ENCODE measurements at regions not wholly inside any gene's neighbourhood (a gene's known extent, or its start where the extent isn't known, plus 50 kb on each side); places are given as distances from the start of the nearest gene placed in this dataset.
"Not testable (repeated sequence)": the region's sequence is repeated elsewhere in the genome, so short reads cannot be mapped to it uniquely, and the experiment has no call there.

DNA sequence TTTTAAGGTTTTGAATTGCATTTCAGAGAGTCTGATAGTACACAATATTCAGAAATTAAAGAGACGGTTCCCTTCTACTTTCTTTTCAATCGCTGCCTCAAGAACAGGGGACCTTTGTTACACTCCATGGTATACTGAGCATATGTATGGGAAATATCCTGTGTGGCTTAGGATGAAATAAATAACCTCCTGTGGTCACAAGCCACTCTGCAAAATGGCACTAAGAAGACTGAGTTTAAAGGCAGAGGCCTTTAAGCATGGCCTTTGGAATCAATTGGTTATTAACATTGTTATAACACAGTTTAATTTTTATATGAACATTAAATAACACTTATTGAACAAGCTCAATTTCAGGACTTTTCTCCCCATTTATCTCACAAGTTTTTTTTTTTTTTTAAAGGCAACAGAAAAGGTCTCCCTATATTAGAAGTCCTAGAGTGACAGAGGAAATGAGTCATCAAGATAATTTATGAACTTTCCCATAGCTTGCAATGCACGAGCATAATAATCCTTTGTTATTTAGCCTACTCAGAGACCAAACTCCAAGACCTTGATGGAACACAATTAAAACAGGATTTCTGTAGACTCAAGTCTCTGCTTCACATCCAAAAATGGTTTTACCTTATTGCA, 341.9 kb downstream of the TMEM167A start:
- DNase-seq, result no peak
- H3K36me3 ChIP-seq (replicated peaks; ENCODE audit: control insufficient read depth, insufficient read depth, low read length), result no peaks in the 10 kb centered on the region
- no peaks in the 10 kb centered on the region for H3K27me3 ChIP-seq (ENCODE audit: control insufficient read depth, insufficient read depth, low read length)
- H3K4me3 ChIP-seq (ENCODE audit: insufficient read depth, low read depth, low read length), result no peak overlapping the region

- Histone ChIP-seq H3K27me3 (ENCODE audit: control insufficient read depth, insufficient read depth, low read length) (no peaks in the 10 kb centered on the region), H3K4me3 (ENCODE audit: insufficient read depth, low read depth, low read length) (no peak overlapping the region), H3K36me3 (replicated peaks; ENCODE audit: control insufficient read depth, insufficient read depth, low read length) (no peaks in the 10 kb centered on the region)
- no peak for DNase-seq
These were observed 342.8 kb downstream of the TMEM167A start for GRCh38 chr5:82734347-82734746.

DNA sequence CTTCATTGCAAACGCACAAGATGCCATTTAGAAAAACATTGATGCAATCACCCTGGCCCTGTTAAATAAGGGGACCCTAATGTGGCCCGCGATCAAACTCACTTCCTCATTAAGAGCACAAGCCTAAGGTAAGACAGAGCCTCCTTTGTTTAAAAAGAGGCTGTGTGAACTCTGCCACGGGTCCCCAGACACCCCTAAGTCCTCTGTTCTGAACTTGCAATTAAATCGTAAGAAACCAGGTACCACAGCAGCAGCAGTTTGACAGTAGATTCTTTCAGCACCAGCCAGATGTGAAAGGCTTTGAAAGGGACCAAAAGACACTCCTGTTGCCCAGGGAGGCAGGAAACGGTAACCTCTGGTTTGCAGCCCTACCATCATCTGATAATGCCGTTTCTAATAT, 346.3 kb downstream of the TMEM167A start:
- no peak for DNase-seq
- no peaks in the 10 kb centered on the region for H3K36me3 ChIP-seq (replicated peaks; ENCODE audit: control insufficient read depth, insufficient read depth, low read length)

DNA sequence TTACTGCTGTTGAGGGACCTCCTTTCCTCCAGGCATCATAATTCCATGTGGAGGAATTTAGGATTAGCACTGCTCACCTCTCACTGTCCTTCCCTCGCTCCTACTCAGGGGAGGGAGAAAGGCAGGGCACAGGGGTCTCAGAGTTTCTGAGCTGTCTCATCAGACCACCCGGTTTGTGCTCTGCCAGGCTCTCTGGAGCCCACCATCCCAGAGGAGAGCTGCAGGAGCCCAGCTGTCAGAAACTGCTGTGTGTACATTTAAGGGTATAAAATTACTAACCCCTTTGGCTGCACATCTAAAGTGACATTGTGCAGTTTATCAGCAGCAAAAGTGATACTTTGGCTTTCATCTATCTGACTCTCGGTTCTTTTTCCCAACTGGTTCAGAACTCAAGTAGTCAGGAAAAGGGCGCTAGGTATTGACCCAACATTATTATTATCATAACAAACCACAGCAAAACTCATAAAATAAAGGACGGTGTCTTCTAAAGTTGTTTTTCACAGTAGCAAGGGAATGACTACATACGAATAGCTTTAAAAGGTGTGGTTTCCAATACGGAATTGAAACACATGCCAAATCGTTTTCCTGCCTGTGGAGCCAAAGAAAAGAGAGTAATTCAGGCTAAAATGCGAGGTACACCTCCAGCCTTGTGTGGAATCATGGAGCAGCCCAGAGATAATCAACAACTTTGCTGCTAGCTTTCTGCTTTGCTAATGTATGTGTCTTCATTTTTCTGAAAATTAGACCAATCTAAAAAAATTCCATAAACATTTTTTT, 348.1 kb downstream of the TMEM167A start:
- Histone ChIP-seq H3K36me3 (replicated peaks; ENCODE audit: control insufficient read depth, insufficient read depth, low read length) (no peaks in the 10 kb centered on the region), H3K4me3 (ENCODE audit: insufficient read depth, low read depth, low read length) (no peak overlapping the region), H3K27me3 (ENCODE audit: control insufficient read depth, insufficient read depth, low read length) (no peaks in the 10 kb centered on the region)
- no peak for DNase-seq

More for the DNA sequence above, 346.3 kb downstream of the TMEM167A start:
- Histone ChIP-seq H3K4me3 (ENCODE audit: insufficient read depth, low read depth, low read length) (no peak overlapping the region), H3K27me3 (ENCODE audit: control insufficient read depth, insufficient read depth, low read length) (no peaks in the 10 kb centered on the region)

DNA sequence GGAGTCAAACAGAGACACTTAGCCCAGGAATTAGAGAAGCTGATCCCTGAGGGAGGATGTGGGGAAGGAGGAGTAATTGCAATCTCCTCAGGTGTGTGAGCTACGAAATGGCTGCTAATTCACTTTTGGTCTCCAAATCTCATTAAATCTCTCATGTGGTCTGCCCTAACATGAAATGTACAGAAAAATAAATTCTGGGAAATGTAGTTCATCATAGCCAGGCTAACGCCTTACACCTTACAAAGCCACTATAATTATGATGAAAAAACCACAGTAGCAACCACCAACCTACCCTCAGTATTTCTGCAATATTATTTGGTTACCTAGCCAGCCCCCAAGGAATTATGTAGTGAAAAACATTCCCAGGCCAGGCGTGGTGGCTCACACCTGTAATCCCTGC, 354.0 kb downstream of the TMEM167A start:
- no peak overlapping the region for H3K4me3 ChIP-seq (ENCODE audit: insufficient read depth, low read depth, low read length)
- no peak for DNase-seq
- H3K36me3 ChIP-seq (replicated peaks; ENCODE audit: control insufficient read depth, insufficient read depth, low read length), result no peaks in the 10 kb centered on the region
- no peaks in the 10 kb centered on the region for H3K27me3 ChIP-seq (ENCODE audit: control insufficient read depth, insufficient read depth, low read length)

- H3K36me3 ChIP-seq (replicated peaks; ENCODE audit: control insufficient read depth, insufficient read depth, low read length), result no peaks in the 10 kb centered on the region
- H3K27me3 ChIP-seq (ENCODE audit: control insufficient read depth, insufficient read depth, low read length), result no peaks in the 10 kb centered on the region
- no peak for DNase-seq
These were observed 356.1 kb downstream of the TMEM167A start for GRCh38 chr5:82721087-82721410.

GRCh38 chr5:82720213-82721086, 356.7 kb downstream of the TMEM167A start:
- H3K36me3 ChIP-seq (replicated peaks; ENCODE audit: control insufficient read depth, insufficient read depth, low read length), result no peaks in the 10 kb centered on the region
- peak; percentile 58 for DNase-seq

More at GRCh38 chr5:82721087-82721410, 356.1 kb downstream of the TMEM167A start:
- H3K4me3 ChIP-seq (ENCODE audit: insufficient read depth, low read depth, low read length), result no peak overlapping the region

DNA sequence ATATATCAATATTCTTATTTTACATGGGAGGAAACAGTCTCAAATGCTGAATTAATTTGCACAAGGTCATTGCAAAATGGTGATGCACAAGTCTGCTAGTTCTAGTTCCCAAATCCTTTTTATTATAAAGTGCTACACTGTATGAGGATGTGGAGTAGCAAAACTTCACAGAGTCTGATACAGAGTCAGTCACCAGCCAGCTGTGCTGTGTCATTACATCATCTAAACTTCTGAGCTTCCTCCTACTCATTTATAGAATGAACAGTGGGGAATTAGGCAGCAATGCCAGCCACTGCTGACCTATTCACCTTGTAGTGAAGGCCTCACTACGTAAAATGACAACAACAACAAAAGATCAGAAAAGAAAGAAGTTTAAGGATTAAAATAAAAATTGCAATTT, 357.8 kb downstream of the TMEM167A start:
- Histone ChIP-seq H3K4me3 (ENCODE audit: insufficient read depth, low read depth, low read length) (no peak overlapping the region), H3K27me3 (ENCODE audit: control insufficient read depth, insufficient read depth, low read length) (no peaks in the 10 kb centered on the region), H3K36me3 (replicated peaks; ENCODE audit: control insufficient read depth, insufficient read depth, low read length) (no peaks in the 10 kb centered on the region)
- DNase-seq, result no peak

More at GRCh38 chr5:82720213-82721086, 356.7 kb downstream of the TMEM167A start:
- Histone ChIP-seq H3K27me3 (ENCODE audit: control insufficient read depth, insufficient read depth, low read length) (no peaks in the 10 kb centered on the region), H3K4me3 (ENCODE audit: insufficient read depth, low read depth, low read length) (no peak overlapping the region)

DNA sequence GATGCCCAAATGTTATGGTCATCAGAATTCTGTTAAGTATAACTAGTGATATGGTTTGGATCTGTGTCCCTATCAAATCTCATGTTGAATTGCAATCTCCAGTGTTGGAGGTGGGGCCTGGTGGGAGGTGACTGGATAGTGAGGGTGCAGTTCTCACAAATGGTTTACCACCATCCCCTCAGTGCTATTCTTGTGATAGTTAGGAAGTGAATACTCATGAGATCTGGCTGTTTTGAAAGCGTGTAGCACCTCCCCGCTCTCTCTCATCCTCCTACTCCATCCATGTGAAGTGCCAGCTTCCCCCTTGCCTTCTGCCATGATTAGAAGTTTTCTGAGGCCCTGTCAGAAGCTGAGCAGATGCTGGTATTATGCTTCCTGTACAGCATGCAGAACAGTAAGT, 359.5 kb downstream of the TMEM167A start:
- no peak for DNase-seq
- Histone ChIP-seq H3K4me3 (ENCODE audit: insufficient read depth, low read depth, low read length) (no peak overlapping the region), H3K27me3 (ENCODE audit: control insufficient read depth, insufficient read depth, low read length) (no peaks in the 10 kb centered on the region), H3K36me3 (replicated peaks; ENCODE audit: control insufficient read depth, insufficient read depth, low read length) (no peaks in the 10 kb centered on the region)

DNA sequence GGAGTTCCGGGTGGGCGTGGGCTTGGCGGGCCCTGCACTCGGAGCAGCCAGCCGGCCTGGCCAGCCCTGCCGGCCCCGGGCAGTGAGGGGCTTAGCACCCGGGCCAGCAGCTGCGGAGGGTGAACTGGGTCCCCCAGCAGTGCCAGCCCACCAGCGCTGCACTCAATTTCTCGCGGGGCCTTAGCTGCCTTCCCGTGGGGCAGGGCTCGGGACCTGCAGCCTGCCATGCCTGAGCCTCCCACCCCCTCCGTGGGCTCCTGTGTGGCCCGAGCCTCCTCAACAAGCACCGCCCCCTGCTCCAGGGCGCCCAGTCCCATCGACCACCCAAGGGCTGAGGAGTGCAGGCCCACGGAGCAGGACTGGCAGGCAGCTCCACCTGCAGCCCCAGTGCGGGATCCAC, 362.5 kb downstream of the TMEM167A start:
- H3K4me3 ChIP-seq (ENCODE audit: insufficient read depth, low read depth, low read length); H3K27me3 ChIP-seq (ENCODE audit: control insufficient read depth, insufficient read depth, low read length); DNase-seq; H3K36me3 ChIP-seq (replicated peaks; ENCODE audit: control insufficient read depth, insufficient read depth, low read length): not testable (repeated sequence)

DNA sequence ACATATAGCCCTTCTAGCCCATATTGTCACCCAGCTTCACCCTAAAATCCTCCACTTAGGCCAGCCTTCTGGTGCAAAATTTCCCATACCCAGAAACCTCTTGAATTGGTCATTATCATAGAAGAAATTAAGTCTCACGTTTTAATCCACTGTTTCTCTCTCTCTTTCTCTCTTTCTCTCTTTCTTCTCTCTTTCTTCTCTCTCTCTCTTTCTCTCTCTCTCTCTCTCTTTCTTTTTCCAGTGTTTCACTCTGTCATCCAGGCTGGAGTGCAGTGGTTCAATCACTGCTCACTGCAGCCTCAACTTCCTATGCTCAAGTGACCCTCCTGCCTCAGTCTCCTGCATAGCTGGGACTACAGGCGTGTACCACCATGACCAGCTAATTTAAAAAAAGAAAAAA, 363.4 kb downstream of the TMEM167A start:
- DNase-seq, result no peak
- Histone ChIP-seq H3K36me3 (replicated peaks; ENCODE audit: control insufficient read depth, insufficient read depth, low read length) (no peaks in the 10 kb centered on the region), H3K4me3 (ENCODE audit: insufficient read depth, low read depth, low read length) (no peak overlapping the region)

DNA sequence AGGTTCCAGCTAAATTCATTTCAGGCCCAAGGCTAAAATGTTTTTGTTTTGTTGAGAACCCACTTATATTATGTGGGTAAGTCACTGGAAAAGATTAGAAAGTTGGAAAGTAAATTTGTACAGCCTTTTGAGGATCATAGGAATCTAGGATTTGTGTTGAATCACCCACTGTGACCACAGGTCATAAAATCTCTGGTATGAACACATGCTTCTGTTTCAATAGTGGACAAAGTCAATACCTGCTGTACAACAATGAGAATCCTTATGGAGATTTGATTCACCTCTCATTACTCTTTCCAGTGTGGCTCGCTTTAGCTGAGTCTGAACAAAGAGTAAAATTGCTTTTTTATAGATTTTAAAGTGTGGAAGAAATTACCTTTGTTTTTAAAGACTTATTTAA, 369.5 kb downstream of the TMEM167A start:
- no peak for DNase-seq
- Histone ChIP-seq H3K4me3 (ENCODE audit: insufficient read depth, low read depth, low read length) (no peak overlapping the region), H3K36me3 (replicated peaks; ENCODE audit: control insufficient read depth, insufficient read depth, low read length) (no peaks in the 10 kb centered on the region), H3K27me3 (ENCODE audit: control insufficient read depth, insufficient read depth, low read length) (no peaks in the 10 kb centered on the region)

More for the DNA sequence above, 363.4 kb downstream of the TMEM167A start:
- no peaks in the 10 kb centered on the region for H3K27me3 ChIP-seq (ENCODE audit: control insufficient read depth, insufficient read depth, low read length)

- no peak for DNase-seq
- no peaks in the 10 kb centered on the region for H3K36me3 ChIP-seq (replicated peaks; ENCODE audit: control insufficient read depth, insufficient read depth, low read length)
- no peaks in the 10 kb centered on the region for H3K27me3 ChIP-seq (ENCODE audit: control insufficient read depth, insufficient read depth, low read length)
- no peak overlapping the region for H3K4me3 ChIP-seq (ENCODE audit: insufficient read depth, low read depth, low read length)
These were observed 372.8 kb downstream of the TMEM167A start for GRCh38 chr5:82704381-82704780.

DNA sequence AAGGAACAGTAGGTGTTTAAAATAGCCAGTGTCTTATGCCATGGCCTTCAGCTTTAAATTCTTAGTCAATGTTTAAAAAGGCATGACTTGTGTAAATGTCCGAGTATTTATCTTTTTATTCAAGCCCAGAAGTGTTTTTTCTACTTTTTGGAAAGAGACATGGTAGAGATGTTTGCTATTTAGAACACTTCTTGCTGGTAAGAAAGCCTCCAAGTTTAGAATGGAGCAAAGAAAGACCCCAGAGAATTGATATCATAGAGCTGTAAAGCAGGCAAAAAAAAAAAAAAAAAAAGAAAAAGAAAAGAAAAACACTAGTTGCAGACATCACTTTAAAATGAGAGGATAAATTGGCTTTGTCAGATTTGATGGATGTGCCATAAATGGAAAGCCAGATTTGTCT, 375.1 kb downstream of the TMEM167A start:
- Histone ChIP-seq H3K4me3 (ENCODE audit: insufficient read depth, low read depth, low read length) (no peak overlapping the region), H3K36me3 (replicated peaks; ENCODE audit: control insufficient read depth, insufficient read depth, low read length) (no peaks in the 10 kb centered on the region), H3K27me3 (ENCODE audit: control insufficient read depth, insufficient read depth, low read length) (no peaks in the 10 kb centered on the region)
- DNase-seq, result no peak

- no peaks in the 10 kb centered on the region for H3K36me3 ChIP-seq (replicated peaks; ENCODE audit: control insufficient read depth, insufficient read depth, low read length)
- no peaks in the 10 kb centered on the region for H3K27me3 ChIP-seq (ENCODE audit: control insufficient read depth, insufficient read depth, low read length)
- H3K4me3 ChIP-seq (ENCODE audit: insufficient read depth, low read depth, low read length), result no peak overlapping the region
- DNase-seq, result no peak
These were observed 377.5 kb downstream of the TMEM167A start for GRCh38 chr5:82699737-82700136.
